WTC11 (cell line): ENCODE measurements at regions not wholly inside any gene's neighbourhood (a gene's known extent, or its start where the extent isn't known, plus 50 kb on each side); places are given as distances from the start of the nearest gene placed in this dataset.

ENCODE experiments used
- CTCF ChIP-seq: fragments of 200-600 bp; IDR thresholded peaks from 2 replicates; pipeline ENCODE4 v1.8.0; 2022; ENCODE audit warnings: antibody characterized with exemption
- FOXK1 ChIP-seq: sonication (generic); formaldehyde crosslinking; IDR thresholded peaks from 2 replicates; pipeline ENCODE4 v1.8.0; 2022; ENCODE audit warnings: mild to moderate bottlenecking, moderate library complexity, missing genetic modification reagents
- TF ChIP-seq, protein P1 (sequence below): sonication (generic); formaldehyde crosslinking; IDR thresholded peaks from 2 replicates; pipeline ENCODE4 v1.8.1; 2023; ENCODE audit warnings: mild to moderate bottlenecking, missing genetic modification reagents, moderate library complexity

- TF ChIP-seq CTCF (no peak), FOXK1 (CRISPR knock-in tag) (no peak)
- TF ChIP-seq, protein P1, sequence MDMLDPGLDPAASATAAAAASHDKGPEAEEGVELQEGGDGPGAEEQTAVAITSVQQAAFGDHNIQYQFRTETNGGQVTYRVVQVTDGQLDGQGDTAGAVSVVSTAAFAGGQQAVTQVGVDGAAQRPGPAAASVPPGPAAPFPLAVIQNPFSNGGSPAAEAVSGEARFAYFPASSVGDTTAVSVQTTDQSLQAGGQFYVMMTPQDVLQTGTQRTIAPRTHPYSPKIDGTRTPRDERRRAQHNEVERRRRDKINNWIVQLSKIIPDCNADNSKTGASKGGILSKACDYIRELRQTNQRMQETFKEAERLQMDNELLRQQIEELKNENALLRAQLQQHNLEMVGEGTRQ (CRISPR knock-in tag), result no peak
These were observed 415.0 kb downstream of the ANXA1 start for GRCh38 chr9:73566627-73567026.
